Activated CD4-positive, alpha-beta T cell treated with anti-CD3 and anti-CD28 coated beads, Interleukin-2, Interleukin-4, amounts not matched to agents 100 ng/mL and 50 ng/mL, durations not matched to agents 16 hours and 8 hours (primary cell): ENCODE measurements at regions not wholly inside any gene's neighbourhood (a gene's known extent, or its start where the extent isn't known, plus 50 kb on each side); places are given as distances from the start of the nearest gene placed in this dataset.

Experiments
- DNase-seq: peaks from one replicate; pipeline ENCODE4 v3.0.0-alpha.2; 2020; ENCODE audit warnings: low spot score

GRCh38 chr11:71310184-71310583 lies 57.8 kb upstream of the SHANK2 start:
- DNase-seq = no peak

DNA sequence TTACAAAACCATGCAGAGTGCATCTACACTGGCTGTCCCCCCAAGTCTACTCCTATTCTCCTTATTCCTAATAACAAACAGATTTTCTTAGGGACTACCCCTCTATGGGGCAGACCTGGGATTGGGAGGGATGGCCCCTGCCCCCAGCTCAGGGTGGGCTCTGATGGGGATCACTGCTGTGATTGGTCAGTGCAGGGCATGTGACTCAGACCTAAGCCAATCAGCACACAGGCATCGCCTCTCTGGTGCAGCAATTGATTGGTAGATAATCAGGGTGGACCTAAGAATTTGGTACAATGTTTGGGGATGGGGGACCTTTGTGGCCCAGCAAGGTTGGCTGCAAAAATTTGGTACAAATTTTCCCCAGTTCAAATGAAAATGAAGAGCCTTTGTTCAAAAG lies 57.2 kb upstream of the SHANK2 start:
- DNase-seq = no peak

DNA sequence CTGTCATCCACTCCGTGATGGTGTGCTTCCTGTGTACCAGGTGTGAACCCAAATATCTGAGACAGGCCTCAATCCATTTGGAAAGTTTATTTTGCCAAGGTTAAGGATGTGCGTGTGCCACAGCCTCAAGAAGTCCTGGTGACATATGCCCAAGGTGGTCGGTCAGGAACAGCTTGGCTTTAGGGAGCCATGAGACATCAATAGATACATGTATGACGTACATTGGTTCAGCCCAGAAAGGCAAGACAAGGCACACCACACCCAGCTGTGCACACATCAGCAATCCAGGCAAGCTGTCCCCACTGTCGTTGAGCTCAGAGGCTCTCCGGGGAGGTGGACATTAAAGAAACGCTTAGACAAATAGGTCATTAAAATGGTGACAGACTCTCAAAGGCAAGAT lies 56.8 kb upstream of the SHANK2 start:
- no peak for DNase-seq

DNA sequence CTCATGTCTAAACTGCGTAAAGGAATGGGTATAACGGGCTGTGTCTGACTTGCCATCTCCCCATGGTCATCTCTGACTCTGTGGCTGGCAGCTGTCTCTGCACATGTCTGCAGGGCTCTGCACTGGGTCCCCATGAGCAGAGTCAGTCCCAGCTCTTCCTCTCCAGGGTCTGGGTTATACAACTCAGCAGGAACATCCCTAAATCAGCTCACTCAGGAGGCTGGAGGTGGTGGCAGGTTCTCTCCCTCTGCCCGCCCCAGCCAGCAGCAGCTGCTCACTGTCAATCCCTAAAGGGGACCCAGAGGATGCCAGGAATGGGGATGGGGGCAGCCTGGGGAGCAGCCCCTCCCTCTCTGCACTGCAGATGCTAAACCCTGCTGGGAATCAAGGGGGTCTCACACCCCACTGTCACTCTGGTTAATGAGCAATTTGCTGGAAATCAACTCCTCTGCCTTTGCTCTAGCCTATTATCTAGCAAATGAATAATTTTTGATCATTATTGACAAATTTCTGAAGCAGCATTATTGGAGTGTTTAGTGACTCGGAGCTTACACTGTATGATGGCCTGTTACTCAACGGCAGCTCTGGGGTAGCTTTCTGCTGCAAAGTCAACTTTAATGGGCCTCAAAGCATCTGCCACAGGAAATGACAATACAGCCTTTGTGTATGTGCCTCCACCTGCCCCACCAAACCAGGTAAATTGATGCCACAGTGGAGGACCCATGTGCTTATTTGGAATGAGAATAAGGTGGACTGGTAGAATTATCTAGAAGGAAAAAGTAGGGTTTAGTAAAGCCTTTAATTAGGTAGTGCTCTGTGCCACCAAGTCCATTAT lies 55.7 kb upstream of the SHANK2 start:
- DNase-seq = no peak

DNA sequence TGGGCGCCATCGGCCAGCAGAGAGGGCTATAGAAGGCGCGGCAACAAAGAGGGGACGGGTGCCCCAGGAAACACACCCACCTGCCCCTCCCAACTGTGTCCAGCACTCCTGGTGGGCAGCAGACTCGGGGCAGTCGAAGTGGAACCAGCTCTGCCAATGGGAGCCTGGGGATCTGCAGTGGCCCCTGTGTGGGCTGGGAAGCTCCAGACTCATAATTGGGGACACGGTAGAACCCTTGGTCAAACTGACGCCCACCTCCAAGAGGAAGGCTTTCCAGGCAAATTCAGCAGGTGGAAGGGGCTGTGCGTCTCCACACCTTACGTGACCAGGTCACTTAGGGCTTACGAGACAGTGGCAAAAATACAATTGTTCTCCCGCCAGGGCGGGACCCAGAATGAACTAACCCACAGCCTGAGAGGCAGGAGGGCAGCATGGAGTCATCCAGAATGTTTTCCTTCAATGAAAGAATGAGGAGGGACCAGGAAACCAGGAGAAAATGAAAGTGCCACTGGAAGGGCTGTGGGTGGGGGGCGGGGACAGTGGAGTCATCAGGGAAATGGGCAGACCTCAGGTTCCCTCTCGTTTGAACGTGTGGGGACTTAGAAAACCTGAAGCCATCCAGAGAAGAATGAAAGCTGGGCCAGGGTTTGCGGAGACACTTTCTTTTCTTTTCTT lies 53.2 kb upstream of the SHANK2 start:
- DNase-seq = no peak

DNA sequence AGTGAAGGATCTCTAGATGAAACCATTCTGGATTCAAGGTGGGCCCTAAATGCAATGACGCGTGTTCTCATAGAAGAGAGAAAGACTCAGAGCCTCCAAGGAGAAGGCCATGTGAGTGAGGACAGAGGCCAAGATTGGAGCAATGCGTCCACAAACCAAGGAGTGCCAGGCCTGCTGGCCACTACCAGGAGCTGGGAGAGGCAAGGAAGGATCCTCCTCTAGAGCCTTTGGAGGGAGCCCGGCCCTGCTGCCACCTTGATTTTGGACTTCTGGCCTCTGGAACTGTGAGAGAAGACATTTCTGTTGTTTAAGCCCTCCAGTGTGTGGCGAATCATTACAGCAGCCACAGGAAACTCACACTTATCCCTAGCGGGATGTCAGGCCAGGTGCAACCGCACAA lies 52.7 kb upstream of the SHANK2 start:
- no peak for DNase-seq

- DNase-seq = no peak
Measured at GRCh38 chr11:71304491-71304890, 52.1 kb upstream of the SHANK2 start.

GRCh38 chr11:71304045-71304444 lies 51.7 kb upstream of the SHANK2 start:
- DNase-seq = no peak

GRCh38 chr11:71302911-71303310 lies 50.5 kb upstream of the SHANK2 start:
- no peak for DNase-seq

DNA sequence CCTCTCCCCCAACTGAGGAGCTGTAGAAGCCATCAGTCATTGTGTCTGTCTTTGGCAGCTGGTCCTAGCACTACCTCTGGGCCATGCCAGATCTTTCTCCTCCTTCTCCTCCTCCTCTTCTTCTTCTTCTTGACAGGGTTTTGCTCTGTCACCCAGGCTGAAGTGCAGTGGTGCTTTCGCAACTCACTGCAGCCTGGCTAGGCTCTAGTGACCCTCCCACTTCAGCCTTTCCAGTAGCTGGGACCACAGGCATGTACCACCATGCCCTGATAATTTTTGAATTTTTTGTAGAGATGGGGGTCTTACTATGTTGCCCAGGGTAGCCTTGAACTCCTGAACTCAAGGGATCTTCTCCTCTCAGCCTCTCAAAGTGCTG lies 50.1 kb upstream of the SHANK2 start:
- DNase-seq = no peak
